Mesenchymal stem cell (in vitro differentiated cells and primary cell): ENCODE measurements at regions not wholly inside any gene's neighbourhood (a gene's known extent, or its start where the extent isn't known, plus 50 kb on each side); places are given as distances from the start of the nearest gene placed in this dataset.

Experiments used
- DNase-seq: peaks from one replicate; pipeline ENCODE4 v3.0.0-alpha.2; 2013
- H2AFZ ChIP-seq: one replicate; pipeline ENCODE4 v1.6.1; 2013; ENCODE audit warnings: low read depth, mild to moderate bottlenecking, control low read depth, inconsistent platforms, low read length, moderate library complexity
- H2AK5ac ChIP-seq: 2 replicates; pipeline ENCODE4 v1.6.1; 2013; ENCODE audit warnings: low read length, moderate library complexity, mild to moderate bottlenecking, inconsistent platforms; ENCODE audit not compliant: severe bottlenecking
- H2BK120ac ChIP-seq: one replicate; pipeline ENCODE4 v1.6.1; 2013; ENCODE audit warnings: low read depth, mild to moderate bottlenecking, inconsistent platforms, low read length, moderate library complexity
- H2BK12ac ChIP-seq, 2 experiments: one replicate each; pipeline ENCODE4 v1.6.1; 2013; ENCODE audit warnings: inconsistent platforms in 2 of 2, low read length in 2 of 2, mild to moderate bottlenecking in 2 of 2, moderate library complexity in 2 of 2, control low read depth in 1 of 2
- H2BK15ac ChIP-seq: one replicate; pipeline ENCODE4 v1.6.1; 2013; ENCODE audit warnings: mild to moderate bottlenecking, low read depth, inconsistent platforms; ENCODE audit not compliant: poor library complexity, severe bottlenecking
- H2BK5ac ChIP-seq: 2 replicates; pipeline ENCODE4 v1.6.1; 2013; ENCODE audit warnings: low read depth, mild to moderate bottlenecking, low read length, control low read depth, inconsistent platforms; ENCODE audit not compliant: poor library complexity, severe bottlenecking
- H3K14ac ChIP-seq, 2 experiments: one replicate each; pipeline ENCODE4 v1.6.1; 2013; ENCODE audit warnings: inconsistent platforms in 2 of 2, low read length in 2 of 2, control low read depth in 1 of 2, mild to moderate bottlenecking in 1 of 2, moderate library complexity in 1 of 2
- H3K18ac ChIP-seq, 2 experiments: one replicate each; pipeline ENCODE4 v1.6.1; 2013; ENCODE audit warnings: inconsistent platforms in 2 of 2, low read length in 2 of 2, control low read depth in 1 of 2, low read depth in 1 of 2, mild to moderate bottlenecking in 1 of 2
- H3K23ac ChIP-seq, 2 experiments: one replicate each; pipeline ENCODE4 v1.6.1; 2013; ENCODE audit warnings: inconsistent platforms in 2 of 2, low read length in 2 of 2, mild to moderate bottlenecking in 2 of 2, moderate library complexity in 2 of 2, control low read depth in 1 of 2
- H3K27ac ChIP-seq: 2 replicates; pipeline ENCODE4 v1.5.1; 2013; ENCODE audit warnings: mild to moderate bottlenecking, moderate library complexity, low read length, control low read depth, inconsistent platforms; ENCODE audit not compliant: poor library complexity, severe bottlenecking
- H3K27me3 ChIP-seq, 2 experiments: 2 replicates each; pipeline versions ENCODE4 v1.6.1 to v1.7.0; 2013; ENCODE audit warnings: low read length in 2 of 2, mild to moderate bottlenecking in 2 of 2, moderate library complexity in 2 of 2, control low read depth in 1 of 2, inconsistent platforms in 1 of 2; ENCODE audit not compliant: control insufficient read depth in 1 of 2, insufficient read depth in 1 of 2
- H3K36me3 ChIP-seq, 2 experiments: 2 replicates each; pipeline versions ENCODE4 v1.6.1 to v1.7.0; 2013; ENCODE audit warnings: low read length in 2 of 2, control low read depth in 1 of 2, inconsistent platforms in 1 of 2, low read depth in 1 of 2, mild to moderate bottlenecking in 1 of 2; ENCODE audit not compliant: insufficient read depth in 2 of 2, control insufficient read depth in 1 of 2
- H3K4ac ChIP-seq, 2 experiments: one replicate each; pipeline ENCODE4 v1.6.1; 2013; ENCODE audit warnings: inconsistent platforms in 2 of 2, low read length in 2 of 2, mild to moderate bottlenecking in 2 of 2, moderate library complexity in 2 of 2, control low read depth in 1 of 2, low read depth in 1 of 2
- H3K4me1 ChIP-seq: 2 replicates; pipeline ENCODE4 v1.6.1; 2013; ENCODE audit warnings: low read depth, low read length, control low read depth; ENCODE audit not compliant: control insufficient read depth, insufficient read depth
- H3K4me2 ChIP-seq: 2 replicates; pipeline ENCODE4 v1.6.1; 2013; ENCODE audit warnings: low read length, mild to moderate bottlenecking, inconsistent platforms; ENCODE audit not compliant: poor library complexity, severe bottlenecking
- H3K4me3 ChIP-seq, 2 experiments: 2 replicates each; pipeline versions ENCODE4 v1.5.1 to v1.7.0; 2013; ENCODE audit warnings: low read length in 2 of 2, mild to moderate bottlenecking in 2 of 2, control low read depth in 1 of 2, low read depth in 1 of 2; ENCODE audit not compliant: insufficient read depth in 1 of 2
- H3K79me1 ChIP-seq: replicated peaks from 2 replicates; pipeline ENCODE4 v1.6.1; 2013; ENCODE audit warnings: mild to moderate bottlenecking, control low read depth, low read length, inconsistent platforms; ENCODE audit not compliant: poor library complexity, severe bottlenecking
- H3K9ac ChIP-seq: 2 replicates; pipeline ENCODE4 v1.7.0; 2013; ENCODE audit warnings: mild to moderate bottlenecking, low read length, moderate library complexity
- H3K9me3 ChIP-seq: 2 replicates; pipeline ENCODE4 v1.7.0; 2013; ENCODE audit warnings: mild to moderate bottlenecking, low read length; ENCODE audit not compliant: control insufficient read depth
- H4K8ac ChIP-seq: one replicate; pipeline ENCODE4 v1.6.1; 2013; ENCODE audit warnings: inconsistent platforms, mild to moderate bottlenecking, low read length, moderate library complexity
- H4K91ac ChIP-seq: one replicate; pipeline ENCODE4 v1.6.1; 2013; ENCODE audit warnings: mild to moderate bottlenecking, low read length, inconsistent platforms
- WGBS: methylation state at CpG from one replicate; pipeline ENCODE4 v1.1.7; 2013; ENCODE audit warnings: mixed read lengths; 5-methylcytosine and 5-hydroxymethylcytosine counted together

- no peak overlapping the region for H3K23ac ChIP-seq
- no peak overlapping the region for H3K18ac ChIP-seq
- no peak for DNase-seq
- no peak overlapping the region for H4K91ac ChIP-seq
- H3K9ac ChIP-seq = no peak overlapping the region
- peaks cover 0 to 28% of the 10 kb centered on the region in 2 experiments for H3K27me3 ChIP-seq
- no peak overlapping the region for H3K14ac ChIP-seq
- H2AK5ac ChIP-seq = no peak overlapping the region
- no peak overlapping the region for H2AFZ ChIP-seq
- H3K4ac ChIP-seq = no peak overlapping the region
- H3K9me3 ChIP-seq = peaks cover 13% of the 10 kb centered on the region
- H3K79me1 ChIP-seq = no peaks in the 10 kb centered on the region
- H3K4me3 ChIP-seq = no peak overlapping the region
- H3K27ac ChIP-seq = no peak overlapping the region
- H2BK5ac ChIP-seq = no peak overlapping the region
- H3K36me3 ChIP-seq = no peaks in the 10 kb centered on the region
- no peak overlapping the region for H2BK12ac ChIP-seq
- H3K4me2 ChIP-seq = no peak overlapping the region
- no peak overlapping the region for H2BK15ac ChIP-seq
- WGBS = 63% methylated on average over 1 of the region's 2 CpGs
- no peak overlapping the region for H4K8ac ChIP-seq
- H2BK120ac ChIP-seq = no peak overlapping the region
- H3K4me1 ChIP-seq = no peaks in the 10 kb centered on the region
These were observed 60.7 kb upstream of the BOD1 start for GRCh38 chr5:173677125-173677672.

GRCh38 chr5:173679909-173680630 is 63.6 kb upstream of the BOD1 start:
- no peak overlapping the region for H3K4ac ChIP-seq
- no peak overlapping the region for H4K91ac ChIP-seq
- no peak overlapping the region for H2BK5ac ChIP-seq
- no peak overlapping the region for H3K27ac ChIP-seq
- H3K4me2 ChIP-seq = no peak overlapping the region
- DNase-seq = peak; percentile 28
- H2AFZ ChIP-seq = no peak overlapping the region
- H2AK5ac ChIP-seq = no peak overlapping the region
- H3K36me3 ChIP-seq = no peaks in the 10 kb centered on the region
- H2BK120ac ChIP-seq = no peak overlapping the region
- H3K18ac ChIP-seq = no peak overlapping the region
- no peak overlapping the region for H4K8ac ChIP-seq
- no peak overlapping the region for H3K4me3 ChIP-seq
- WGBS = 90% methylated on average over 6 of the region's 6 CpGs
- no peaks in the 10 kb centered on the region for H3K4me1 ChIP-seq
- H2BK15ac ChIP-seq = no peak overlapping the region
- H3K9ac ChIP-seq = no peak overlapping the region
- no peaks in the 10 kb centered on the region for H3K79me1 ChIP-seq
- H3K23ac ChIP-seq = no peak overlapping the region
- no peak overlapping the region for H3K14ac ChIP-seq
- H2BK12ac ChIP-seq = no peak overlapping the region
- peaks cover 0 to 13% of the 10 kb centered on the region in 2 experiments for H3K27me3 ChIP-seq
- H3K9me3 ChIP-seq = peaks cover 11% of the 10 kb centered on the region

- Histone ChIP-seq H3K14ac (no peak overlapping the region), H2AK5ac (no peak overlapping the region), H3K27ac (no peak overlapping the region), H3K27me3 (peaks cover 0 to 13% of the 10 kb centered on the region in 2 experiments), H2BK120ac (no peak overlapping the region), H2AFZ (no peak overlapping the region), H3K36me3 (no peaks in the 10 kb centered on the region), H3K9me3 (peaks cover 9% of the 10 kb centered on the region), H3K9ac (no peak overlapping the region), H3K79me1 (no peaks in the 10 kb centered on the region), H4K91ac (no peak overlapping the region), H3K4me3 (no peak overlapping the region), H3K4ac (no peak overlapping the region), H3K18ac (no peak overlapping the region), H3K4me2 (no peak overlapping the region), H4K8ac (no peak overlapping the region), H2BK5ac (no peak overlapping the region), H2BK12ac (no peak overlapping the region), H3K23ac (no peak overlapping the region), H3K4me1 (no peaks in the 10 kb centered on the region), H2BK15ac (no peak overlapping the region)
- peak; percentile 8 for DNase-seq
- 66% methylated on average over 3 of the region's 6 CpGs for WGBS
These were observed 64.3 kb upstream of the BOD1 start for GRCh38 chr5:173680660-173681242.

GRCh38 chr5:173682313-173682712 is 65.9 kb upstream of the BOD1 start:
- Histone ChIP-seq H3K4ac (no peak overlapping the region), H3K4me2 (no peak overlapping the region), H2BK12ac (no peak overlapping the region), H3K23ac (no peak overlapping the region), H2BK5ac (no peak overlapping the region), H2BK120ac (no peak overlapping the region), H3K18ac (no peak overlapping the region), H4K8ac (no peak overlapping the region), H3K9me3 (no peaks in the 10 kb centered on the region), H3K14ac (no peak overlapping the region), H3K9ac (no peak overlapping the region), H3K36me3 (no peaks in the 10 kb centered on the region), H3K4me3 (no peak overlapping the region), H2AFZ (no peak overlapping the region), H3K79me1 (no peaks in the 10 kb centered on the region), H3K27ac (no peak overlapping the region), H3K4me1 (no peaks in the 10 kb centered on the region), H2AK5ac (no peak overlapping the region), H2BK15ac (no peak overlapping the region), H3K27me3 (peaks cover 0 to under 1% of the 10 kb centered on the region in 2 experiments), H4K91ac (no peak overlapping the region)
- no peak for DNase-seq
- WGBS = 89% methylated on average over 1 of the region's 2 CpGs
